GM23338 (cell line): ENCODE measurements at regions not wholly inside any gene's neighbourhood (a gene's known extent, or its start where the extent isn't known, plus 50 kb on each side); places are given as distances from the start of the nearest gene placed in this dataset.

ENCODE experiments used
- ATAC-seq: fragments of 200-7000 bp; cut with Tn5 transposase; 3 replicates; pipeline ENCODE4 v1.9.1; 2020
- DNase-seq: peaks from one replicate; pipeline ENCODE4 v3.0.0-alpha.2; 2015; ENCODE audit warnings: low spot score
- H2AFZ ChIP-seq: fragments of 200-600 bp; sonication (generic); 2 replicates; pipeline ENCODE4 v1.8.0; 2016; ENCODE audit warnings: antibody characterized with exemption, mild to moderate bottlenecking, moderate library complexity
- H3F3A ChIP-seq: fragments of 200-600 bp; sonication (generic); replicated peaks from 2 replicates; pipeline ENCODE4 v1.8.0; 2017; ENCODE audit warnings: antibody characterized with exemption, mixed run types, low read depth
- H3K27ac ChIP-seq: fragments of 200-600 bp; sonication (generic); 2 replicates; pipeline ENCODE4 v1.6.1; 2016; ENCODE audit warnings: low read depth
- H3K27me3 ChIP-seq: fragments of 200-600 bp; sonication (generic); 2 replicates; pipeline ENCODE4 v1.8.0; 2016; ENCODE audit warnings: mild to moderate bottlenecking, mixed run types, moderate library complexity; ENCODE audit not compliant: insufficient read depth
- H3K36me3 ChIP-seq: fragments of 200-600 bp; sonication (generic); 2 replicates; pipeline ENCODE4 v1.8.0; 2016; ENCODE audit warnings: mild to moderate bottlenecking; ENCODE audit not compliant: insufficient read depth
- H3K4me1 ChIP-seq: fragments of 200-600 bp; sonication (generic); 2 replicates; pipeline ENCODE4 v1.8.0; 2016; ENCODE audit warnings: mild to moderate bottlenecking, moderate library complexity; ENCODE audit not compliant: insufficient read depth
- H3K4me2 ChIP-seq: fragments of 200-600 bp; sonication (generic); 2 replicates; pipeline ENCODE4 v1.7.1; 2017; ENCODE audit warnings: mixed run types
- H3K4me3 ChIP-seq: fragments of 200-600 bp; sonication (generic); 2 replicates; pipeline ENCODE4 v1.6.1; 2016; ENCODE audit warnings: mixed run types
- H3K79me2 ChIP-seq: fragments of 200-600 bp; sonication (generic); replicated peaks from 2 replicates; pipeline ENCODE4 v1.8.0; 2017; ENCODE audit warnings: mild to moderate bottlenecking; ENCODE audit not compliant: insufficient read depth
- H3K9me2 ChIP-seq: fragments of 200-600 bp; sonication (generic); 2 replicates; pipeline ENCODE4 v1.8.0; 2017; ENCODE audit not compliant: insufficient read depth
- H4K20me1 ChIP-seq: fragments of 200-600 bp; sonication (generic); replicated peaks from 2 replicates; pipeline ENCODE4 v1.8.0; 2017; ENCODE audit warnings: mild to moderate bottlenecking; ENCODE audit not compliant: insufficient read depth
- H3K27ac Mint-ChIP-seq: 2 replicates; pipeline ENCODE4 v1.8.0; 2020; ENCODE audit warnings: inconsistent platforms, mild to moderate bottlenecking, moderate library complexity, mixed read lengths
- H3K27me3 Mint-ChIP-seq: 3 replicates; pipeline ENCODE4 v1.8.0; 2022; ENCODE audit warnings: low read depth, mild to moderate bottlenecking, moderate library complexity, mixed read lengths, inconsistent platforms; ENCODE audit not compliant: insufficient read depth, poor library complexity
- H3K36me3 Mint-ChIP-seq: 3 replicates; pipeline ENCODE4 v1.8.0; 2021; ENCODE audit warnings: low read depth, mild to moderate bottlenecking, inconsistent platforms, moderate library complexity, mixed read lengths
- H3K4me1 Mint-ChIP-seq: 3 replicates; pipeline ENCODE4 v1.8.0; 2020; ENCODE audit warnings: mild to moderate bottlenecking, inconsistent platforms, mixed read lengths
- H3K4me3 Mint-ChIP-seq: 3 replicates; pipeline ENCODE4 v1.8.0; 2021; ENCODE audit warnings: moderate library complexity, mild to moderate bottlenecking, inconsistent platforms, mixed read lengths
- H3K9me3 Mint-ChIP-seq: 3 replicates; pipeline ENCODE4 v1.8.0; 2020; ENCODE audit warnings: moderate library complexity, mild to moderate bottlenecking, inconsistent platforms, mixed read lengths
- CREB1 ChIP-seq: fragments of 250-450 bp; sonication (Bioruptor Pico); IDR thresholded peaks from 2 replicates; pipeline ENCODE4 v1.5.0; 2020; ENCODE audit warnings: low read depth, mild to moderate bottlenecking, moderate library complexity
- EZH2 ChIP-seq: fragments of 200-600 bp; sonication (generic); IDR thresholded peaks from one replicate; pipeline ENCODE4 v1.8.0; 2017; ENCODE audit warnings: antibody characterized with exemption, mild to moderate bottlenecking, low read depth; ENCODE audit not compliant: unreplicated experiment
- EZH2phosphoT487 ChIP-seq: fragments of 200-600 bp; sonication (generic); IDR thresholded peaks from one replicate; pipeline ENCODE4 v1.8.1; 2018; ENCODE audit warnings: antibody characterized with exemption; ENCODE audit not compliant: unreplicated experiment
- JUNB ChIP-seq: IDR thresholded peaks from one replicate; pipeline ENCODE4 v1.6.1; 2016; ENCODE audit warnings: antibody characterized with exemption; ENCODE audit not compliant: unreplicated experiment
- NANOG ChIP-seq: IDR thresholded peaks from 2 replicates; pipeline ENCODE4 v1.6.1; 2016; ENCODE audit warnings: antibody characterized with exemption, borderline replicate concordance
- POLR2AphosphoS5 ChIP-seq: IDR thresholded peaks from 2 replicates; pipeline ENCODE4 v1.6.1; 2016; ENCODE audit warnings: antibody characterized with exemption, low read depth
- STAT1 ChIP-seq: IDR thresholded peaks from one replicate; pipeline ENCODE4 v1.6.1; 2016; ENCODE audit warnings: antibody characterized with exemption; ENCODE audit not compliant: unreplicated experiment
- ZNF114 ChIP-seq: fragments of 250-450 bp; sonication (Bioruptor Pico); IDR thresholded peaks from 2 replicates; pipeline ENCODE4 v1.5.0; 2020; ENCODE audit warnings: mild to moderate bottlenecking, moderate library complexity
- ZNF331 ChIP-seq: fragments of 250-450 bp; sonication (Bioruptor Pico); IDR thresholded peaks from 2 replicates; pipeline ENCODE4 v1.5.0; 2020; ENCODE audit warnings: low read depth, mild to moderate bottlenecking, moderate library complexity
- TF ChIP-seq, protein P1 (sequence below): IDR thresholded peaks from one replicate; pipeline ENCODE4 v1.6.1; 2018; ENCODE audit warnings: antibody characterized with exemption; ENCODE audit not compliant: unreplicated experiment
- TF ChIP-seq, protein P2 (sequence below), 2 experiments: fragments of 200-600 bp in 1 of 2; sonication (generic) in 1 of 2; conservative IDR thresholded peaks; 2 replicates each; pipeline versions ENCODE4 v1.5.1 to v1.6.1; 2016 to 2017; ENCODE audit warnings: antibody characterized with exemption in 2 of 2, low read depth in 2 of 2, mild to moderate bottlenecking in 2 of 2, moderate library complexity in 1 of 2
- TF ChIP-seq, protein P3 (sequence below): IDR thresholded peaks from 2 replicates; pipeline ENCODE4 v1.6.1; 2016; ENCODE audit warnings: antibody characterized with exemption
- TF ChIP-seq, protein P4 (sequence below): fragments of 250-450 bp; sonication (Bioruptor Pico); IDR thresholded peaks from 2 replicates; pipeline ENCODE4 v1.5.0; 2020; ENCODE audit warnings: mild to moderate bottlenecking, moderate library complexity

DNA sequence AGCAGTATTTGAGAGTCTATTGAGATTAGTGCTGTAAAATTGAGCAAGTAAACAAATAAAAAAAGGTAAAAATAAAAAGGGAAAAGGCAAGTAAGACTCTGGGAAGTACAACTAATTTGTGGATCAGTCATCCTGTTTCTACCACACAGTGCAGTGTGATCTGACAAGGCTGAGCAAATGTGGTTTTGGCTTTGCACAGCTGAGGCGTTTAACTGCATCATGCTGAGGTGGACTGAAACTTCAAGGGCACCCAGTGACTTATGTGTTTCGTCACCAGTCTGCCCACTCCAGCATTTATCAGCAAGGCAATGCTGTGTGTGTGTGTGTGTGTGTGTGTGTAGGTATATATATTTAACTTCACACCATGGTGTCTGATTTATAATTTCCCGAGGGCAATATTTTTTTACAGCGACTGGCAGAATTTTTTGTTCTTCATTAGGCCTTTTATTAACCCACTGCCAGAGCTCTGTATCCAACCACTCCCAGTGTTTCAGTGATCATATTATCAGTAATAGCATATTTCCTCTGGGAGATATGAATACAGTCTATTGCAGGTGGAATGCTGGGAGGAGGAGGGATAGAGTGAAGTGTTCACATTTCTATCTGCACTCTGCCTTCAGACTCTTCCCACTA, 131.5 kb upstream of the SATB1 start:
- H3K4me1 ChIP-seq: no peaks in the 10 kb centered on the region
- H3K79me2 ChIP-seq: no peaks in the 10 kb centered on the region
- Mint-ChIP-seq H3K27ac (no peak overlapping the region), H3K9me3 (no peaks in the 10 kb centered on the region), H3K27me3 (no peaks in the 10 kb centered on the region), H3K36me3 (no peaks in the 10 kb centered on the region), H3K4me1 (peaks cover 14% of the 10 kb centered on the region), H3K4me3 (no peak overlapping the region)
- DNase-seq (no peak), ATAC-seq (no peak)
- TF ChIP-seq ZNF331 (no peak), CREB1 (CRISPR knock-in tag) (no peak), NANOG (no peak), ZNF114 (no peak), EZH2phosphoT487 (no peak), JUNB (no peak), STAT1 (no peak), POLR2AphosphoS5 (no peak), EZH2 (no peak)
- TF ChIP-seq, protein P1, sequence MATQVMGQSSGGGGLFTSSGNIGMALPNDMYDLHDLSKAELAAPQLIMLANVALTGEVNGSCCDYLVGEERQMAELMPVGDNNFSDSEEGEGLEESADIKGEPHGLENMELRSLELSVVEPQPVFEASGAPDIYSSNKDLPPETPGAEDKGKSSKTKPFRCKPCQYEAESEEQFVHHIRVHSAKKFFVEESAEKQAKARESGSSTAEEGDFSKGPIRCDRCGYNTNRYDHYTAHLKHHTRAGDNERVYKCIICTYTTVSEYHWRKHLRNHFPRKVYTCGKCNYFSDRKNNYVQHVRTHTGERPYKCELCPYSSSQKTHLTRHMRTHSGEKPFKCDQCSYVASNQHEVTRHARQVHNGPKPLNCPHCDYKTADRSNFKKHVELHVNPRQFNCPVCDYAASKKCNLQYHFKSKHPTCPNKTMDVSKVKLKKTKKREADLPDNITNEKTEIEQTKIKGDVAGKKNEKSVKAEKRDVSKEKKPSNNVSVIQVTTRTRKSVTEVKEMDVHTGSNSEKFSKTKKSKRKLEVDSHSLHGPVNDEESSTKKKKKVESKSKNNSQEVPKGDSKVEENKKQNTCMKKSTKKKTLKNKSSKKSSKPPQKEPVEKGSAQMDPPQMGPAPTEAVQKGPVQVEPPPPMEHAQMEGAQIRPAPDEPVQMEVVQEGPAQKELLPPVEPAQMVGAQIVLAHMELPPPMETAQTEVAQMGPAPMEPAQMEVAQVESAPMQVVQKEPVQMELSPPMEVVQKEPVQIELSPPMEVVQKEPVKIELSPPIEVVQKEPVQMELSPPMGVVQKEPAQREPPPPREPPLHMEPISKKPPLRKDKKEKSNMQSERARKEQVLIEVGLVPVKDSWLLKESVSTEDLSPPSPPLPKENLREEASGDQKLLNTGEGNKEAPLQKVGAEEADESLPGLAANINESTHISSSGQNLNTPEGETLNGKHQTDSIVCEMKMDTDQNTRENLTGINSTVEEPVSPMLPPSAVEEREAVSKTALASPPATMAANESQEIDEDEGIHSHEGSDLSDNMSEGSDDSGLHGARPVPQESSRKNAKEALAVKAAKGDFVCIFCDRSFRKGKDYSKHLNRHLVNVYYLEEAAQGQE: no peak
- TF ChIP-seq, protein P2, sequence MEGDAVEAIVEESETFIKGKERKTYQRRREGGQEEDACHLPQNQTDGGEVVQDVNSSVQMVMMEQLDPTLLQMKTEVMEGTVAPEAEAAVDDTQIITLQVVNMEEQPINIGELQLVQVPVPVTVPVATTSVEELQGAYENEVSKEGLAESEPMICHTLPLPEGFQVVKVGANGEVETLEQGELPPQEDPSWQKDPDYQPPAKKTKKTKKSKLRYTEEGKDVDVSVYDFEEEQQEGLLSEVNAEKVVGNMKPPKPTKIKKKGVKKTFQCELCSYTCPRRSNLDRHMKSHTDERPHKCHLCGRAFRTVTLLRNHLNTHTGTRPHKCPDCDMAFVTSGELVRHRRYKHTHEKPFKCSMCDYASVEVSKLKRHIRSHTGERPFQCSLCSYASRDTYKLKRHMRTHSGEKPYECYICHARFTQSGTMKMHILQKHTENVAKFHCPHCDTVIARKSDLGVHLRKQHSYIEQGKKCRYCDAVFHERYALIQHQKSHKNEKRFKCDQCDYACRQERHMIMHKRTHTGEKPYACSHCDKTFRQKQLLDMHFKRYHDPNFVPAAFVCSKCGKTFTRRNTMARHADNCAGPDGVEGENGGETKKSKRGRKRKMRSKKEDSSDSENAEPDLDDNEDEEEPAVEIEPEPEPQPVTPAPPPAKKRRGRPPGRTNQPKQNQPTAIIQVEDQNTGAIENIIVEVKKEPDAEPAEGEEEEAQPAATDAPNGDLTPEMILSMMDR (conservative IDR thresholded peaks at IDR 0.05; ENCODE audit: low read depth in 2 of 2): no peak
- TF ChIP-seq, protein P3, sequence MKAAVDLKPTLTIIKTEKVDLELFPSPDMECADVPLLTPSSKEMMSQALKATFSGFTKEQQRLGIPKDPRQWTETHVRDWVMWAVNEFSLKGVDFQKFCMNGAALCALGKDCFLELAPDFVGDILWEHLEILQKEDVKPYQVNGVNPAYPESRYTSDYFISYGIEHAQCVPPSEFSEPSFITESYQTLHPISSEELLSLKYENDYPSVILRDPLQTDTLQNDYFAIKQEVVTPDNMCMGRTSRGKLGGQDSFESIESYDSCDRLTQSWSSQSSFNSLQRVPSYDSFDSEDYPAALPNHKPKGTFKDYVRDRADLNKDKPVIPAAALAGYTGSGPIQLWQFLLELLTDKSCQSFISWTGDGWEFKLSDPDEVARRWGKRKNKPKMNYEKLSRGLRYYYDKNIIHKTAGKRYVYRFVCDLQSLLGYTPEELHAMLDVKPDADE: no peak
- TF ChIP-seq, protein P4, sequence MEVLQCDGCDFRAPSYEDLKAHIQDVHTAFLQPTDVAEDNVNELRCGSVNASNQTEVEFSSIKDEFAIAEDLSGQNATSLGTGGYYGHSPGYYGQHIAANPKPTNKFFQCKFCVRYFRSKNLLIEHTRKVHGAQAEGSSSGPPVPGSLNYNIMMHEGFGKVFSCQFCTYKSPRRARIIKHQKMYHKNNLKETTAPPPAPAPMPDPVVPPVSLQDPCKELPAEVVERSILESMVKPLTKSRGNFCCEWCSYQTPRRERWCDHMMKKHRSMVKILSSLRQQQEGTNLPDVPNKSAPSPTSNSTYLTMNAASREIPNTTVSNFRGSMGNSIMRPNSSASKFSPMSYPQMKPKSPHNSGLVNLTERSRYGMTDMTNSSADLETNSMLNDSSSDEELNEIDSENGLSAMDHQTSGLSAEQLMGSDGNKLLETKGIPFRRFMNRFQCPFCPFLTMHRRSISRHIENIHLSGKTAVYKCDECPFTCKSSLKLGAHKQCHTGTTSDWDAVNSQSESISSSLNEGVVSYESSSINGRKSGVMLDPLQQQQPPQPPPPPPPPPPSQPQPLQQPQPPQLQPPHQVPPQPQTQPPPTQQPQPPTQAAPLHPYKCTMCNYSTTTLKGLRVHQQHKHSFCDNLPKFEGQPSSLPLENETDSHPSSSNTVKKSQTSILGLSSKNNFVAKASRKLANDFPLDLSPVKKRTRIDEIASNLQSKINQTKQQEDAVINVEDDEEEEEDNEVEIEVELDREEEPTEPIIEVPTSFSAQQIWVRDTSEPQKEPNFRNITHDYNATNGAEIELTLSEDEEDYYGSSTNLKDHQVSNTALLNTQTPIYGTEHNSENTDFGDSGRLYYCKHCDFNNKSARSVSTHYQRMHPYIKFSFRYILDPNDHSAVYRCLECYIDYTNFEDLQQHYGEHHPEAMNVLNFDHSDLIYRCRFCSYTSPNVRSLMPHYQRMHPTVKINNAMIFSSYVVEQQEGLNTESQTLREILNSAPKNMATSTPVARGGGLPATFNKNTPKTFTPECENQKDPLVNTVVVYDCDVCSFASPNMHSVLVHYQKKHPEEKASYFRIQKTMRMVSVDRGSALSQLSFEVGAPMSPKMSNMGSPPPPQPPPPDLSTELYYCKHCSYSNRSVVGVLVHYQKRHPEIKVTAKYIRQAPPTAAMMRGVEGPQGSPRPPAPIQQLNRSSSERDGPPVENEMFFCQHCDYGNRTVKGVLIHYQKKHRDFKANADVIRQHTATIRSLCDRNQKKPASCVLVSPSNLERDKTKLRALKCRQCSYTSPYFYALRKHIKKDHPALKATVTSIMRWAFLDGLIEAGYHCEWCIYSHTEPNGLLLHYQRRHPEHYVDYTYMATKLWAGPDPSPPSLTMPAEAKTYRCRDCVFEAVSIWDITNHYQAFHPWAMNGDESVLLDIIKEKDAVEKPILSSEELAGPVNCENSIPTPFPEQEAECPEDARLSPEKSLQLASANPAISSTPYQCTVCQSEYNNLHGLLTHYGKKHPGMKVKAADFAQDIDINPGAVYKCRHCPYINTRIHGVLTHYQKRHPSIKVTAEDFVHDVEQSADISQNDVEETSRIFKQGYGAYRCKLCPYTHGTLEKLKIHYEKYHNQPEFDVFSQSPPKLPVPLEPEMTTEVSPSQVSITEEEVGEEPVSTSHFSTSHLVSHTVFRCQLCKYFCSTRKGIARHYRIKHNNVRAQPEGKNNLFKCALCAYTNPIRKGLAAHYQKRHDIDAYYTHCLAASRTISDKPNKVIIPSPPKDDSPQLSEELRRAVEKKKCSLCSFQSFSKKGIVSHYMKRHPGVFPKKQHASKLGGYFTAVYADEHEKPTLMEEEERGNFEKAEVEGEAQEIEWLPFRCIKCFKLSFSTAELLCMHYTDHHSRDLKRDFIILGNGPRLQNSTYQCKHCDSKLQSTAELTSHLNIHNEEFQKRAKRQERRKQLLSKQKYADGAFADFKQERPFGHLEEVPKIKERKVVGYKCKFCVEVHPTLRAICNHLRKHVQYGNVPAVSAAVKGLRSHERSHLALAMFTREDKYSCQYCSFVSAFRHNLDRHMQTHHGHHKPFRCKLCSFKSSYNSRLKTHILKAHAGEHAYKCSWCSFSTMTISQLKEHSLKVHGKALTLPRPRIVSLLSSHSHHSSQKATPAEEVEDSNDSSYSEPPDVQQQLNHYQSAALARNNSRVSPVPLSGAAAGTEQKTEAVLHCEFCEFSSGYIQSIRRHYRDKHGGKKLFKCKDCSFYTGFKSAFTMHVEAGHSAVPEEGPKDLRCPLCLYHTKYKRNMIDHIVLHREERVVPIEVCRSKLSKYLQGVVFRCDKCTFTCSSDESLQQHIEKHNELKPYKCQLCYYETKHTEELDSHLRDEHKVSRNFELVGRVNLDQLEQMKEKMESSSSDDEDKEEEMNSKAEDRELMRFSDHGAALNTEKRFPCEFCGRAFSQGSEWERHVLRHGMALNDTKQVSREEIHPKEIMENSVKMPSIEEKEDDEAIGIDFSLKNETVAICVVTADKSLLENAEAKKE (CRISPR knock-in tag): no peak
- H3K4me2 ChIP-seq: no peak overlapping the region
- H4K20me1 ChIP-seq: no peaks in the 10 kb centered on the region
- no peaks in the 10 kb centered on the region for H3K36me3 ChIP-seq
- H3K27ac ChIP-seq: no peak overlapping the region
- H3K4me3 ChIP-seq: no peak overlapping the region
- no peak overlapping the region for H2AFZ ChIP-seq
- H3K9me2 ChIP-seq: peaks cover 15% of the 10 kb centered on the region; the same call in 1 of the 2 replicates
- H3F3A ChIP-seq: no peaks in the 10 kb centered on the region
- H3K27me3 ChIP-seq: no peaks in the 10 kb centered on the region
